Right atrium auricular region (tissue), 2 donors: ENCODE measurements at regions not wholly inside any gene's neighbourhood (a gene's known extent, or its start where the extent isn't known, plus 50 kb on each side); places are given as distances from the start of the nearest gene placed in this dataset.
"Not testable (repeated sequence)": the region's sequence is repeated elsewhere in the genome, so short reads cannot be mapped to it uniquely, and the experiment has no call there.

Experiments
- DNase-seq: peaks from one replicate; pipeline ENCODE4 v3.0.0-alpha.2; 2019; ENCODE audit warnings: low spot score
- H3K27ac ChIP-seq, 2 donors: fragments of 200-600 bp; sonication (generic); 1 replicate in 1 of 2; 2 replicates in 1 of 2; pipeline ENCODE4 v1.5.1; 2016 to 2019
- H3K27me3 ChIP-seq, 2 donors: fragments of 200-600 bp; sonication (generic); one replicate each; pipeline versions ENCODE4 v1.5.1 to v1.6.0; 2017 to 2019
- H3K36me3 ChIP-seq: fragments of 200-600 bp; sonication (generic); one replicate; pipeline ENCODE4 v1.5.1; 2016
- H3K4me1 ChIP-seq, 2 donors: fragments of 200-600 bp; sonication (generic); one replicate each; pipeline versions ENCODE4 v1.5.1 to v1.6.0; 2017 to 2019
- H3K4me3 ChIP-seq, 2 donors: fragments of 200-600 bp; sonication (generic); 1 replicate in 1 of 2; 2 replicates in 1 of 2; pipeline ENCODE4 v1.5.1; 2017 to 2019; ENCODE audit warnings: mild to moderate bottlenecking in 1 of 2, moderate library complexity in 1 of 2
- H3K9me3 ChIP-seq, 2 donors: fragments of 200-600 bp; sonication (generic); one replicate each; pipeline ENCODE4 v1.5.1; 2019
- CTCF ChIP-seq, 2 donors: fragments of 200-600 bp; sonication (generic); IDR thresholded peaks; one replicate each; pipeline ENCODE4 v1.5.1; 2019; ENCODE audit warnings: antibody characterized with exemption in 2 of 2

DNA sequence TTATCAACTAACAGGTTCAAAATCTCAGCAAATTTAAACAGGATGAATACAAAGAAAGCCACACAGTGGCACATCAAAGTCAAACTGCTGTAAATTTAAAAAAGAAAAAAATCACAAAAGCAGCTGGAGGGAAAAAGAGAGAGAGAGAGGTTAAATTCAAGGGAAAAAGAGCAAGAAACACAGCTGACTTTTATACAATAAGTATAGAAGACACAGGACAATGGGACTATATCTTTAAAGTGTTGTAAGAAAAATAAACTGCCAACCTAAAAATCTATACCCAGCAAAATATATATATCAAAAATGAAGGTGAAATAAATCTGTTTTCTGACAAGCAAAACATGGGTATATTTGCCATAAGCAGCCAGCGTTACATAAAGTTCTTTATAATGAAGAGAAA is 261.5 kb downstream of the TLE1 start:
- no peaks in the 10 kb centered on the region for H3K36me3 ChIP-seq
- no peaks in the 10 kb centered on the region for H3K27me3 ChIP-seq
- H3K4me1 ChIP-seq: no peaks in the 10 kb centered on the region
- peaks cover 6 to 35% of the 10 kb centered on the region in 2 donors for H3K9me3 ChIP-seq
- no peak for TF ChIP-seq CTCF (IDR thresholded peaks at IDR 0.05)
- no peak overlapping the region for H3K4me3 ChIP-seq
- no peak overlapping the region for H3K27ac ChIP-seq
- no peak for DNase-seq

DNA sequence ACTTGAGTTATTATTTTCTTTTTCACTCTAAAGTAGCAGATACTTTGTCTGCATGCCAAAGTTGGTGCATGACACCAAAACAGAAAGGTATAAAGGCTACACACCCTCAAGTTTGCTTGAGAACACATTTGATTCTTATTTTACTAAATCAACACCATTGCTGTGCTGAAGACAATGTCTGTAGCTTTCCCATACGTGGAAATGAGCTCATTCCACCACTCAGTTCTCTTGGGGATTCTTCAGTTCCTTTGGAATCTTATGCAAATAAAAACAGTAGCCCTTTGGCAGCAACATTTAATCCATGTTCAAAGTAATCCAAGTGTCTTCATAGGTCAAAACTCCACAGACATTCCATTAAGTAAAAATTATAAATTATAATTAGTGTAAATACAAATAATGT is 264.9 kb downstream of the TLE1 start:
- Histone ChIP-seq H3K27ac (no peak overlapping the region), H3K27me3 (no peaks in the 10 kb centered on the region), H3K9me3 (peaks cover 6 to 35% of the 10 kb centered on the region in 2 donors), H3K4me1 (no peaks in the 10 kb centered on the region), H3K36me3 (no peaks in the 10 kb centered on the region), H3K4me3 (no peak overlapping the region)
- no peak for TF ChIP-seq CTCF (IDR thresholded peaks at IDR 0.05)
- DNase-seq: no peak

- Histone ChIP-seq H3K27me3 (no peaks in the 10 kb centered on the region), H3K9me3 (peaks cover 6 to 35% of the 10 kb centered on the region in 2 donors), H3K27ac (no peak overlapping the region), H3K36me3 (no peaks in the 10 kb centered on the region), H3K4me1 (no peaks in the 10 kb centered on the region), H3K4me3 (no peak overlapping the region)
- no peak for TF ChIP-seq CTCF (IDR thresholded peaks at IDR 0.05)
- DNase-seq: no peak
These were observed 265.6 kb downstream of the TLE1 start for GRCh38 chr9:81423589-81424326.

- not testable (repeated sequence) for DNase-seq, H3K27me3 ChIP-seq, H3K4me3 ChIP-seq, H3K4me1 ChIP-seq, H3K9me3 ChIP-seq, H3K36me3 ChIP-seq, H3K27ac ChIP-seq
These were observed 268.3 kb downstream of the TLE1 start for GRCh38 chr9:81421090-81421489.

- no peak overlapping the region for H3K4me3 ChIP-seq
- no peaks in the 10 kb centered on the region for H3K36me3 ChIP-seq
- H3K4me1 ChIP-seq: peaks cover 0 to 9% of the 10 kb centered on the region in 2 donors
- H3K9me3 ChIP-seq: no peaks in the 10 kb centered on the region
- TF ChIP-seq CTCF (IDR thresholded peaks at IDR 0.05): no peak
- H3K27ac ChIP-seq: no peak overlapping the region
- no peak for DNase-seq
- H3K27me3 ChIP-seq: no peaks in the 10 kb centered on the region
These were observed 269.3 kb downstream of the TLE1 start for GRCh38 chr9:81420024-81420423.

GRCh38 chr9:81417941-81418340 is 271.4 kb downstream of the TLE1 start:
- no peak for DNase-seq
- Histone ChIP-seq H3K9me3 (no peaks in the 10 kb centered on the region), H3K4me1 (peaks cover 0 to 9% of the 10 kb centered on the region in 2 donors), H3K27ac (no peak overlapping the region), H3K27me3 (no peaks in the 10 kb centered on the region), H3K4me3 (no peak overlapping the region), H3K36me3 (no peaks in the 10 kb centered on the region)
- TF ChIP-seq CTCF (IDR thresholded peaks at IDR 0.05): no peak
